Liver (tissue), 3 donors: ENCODE measurements at regions not wholly inside any gene's neighbourhood (a gene's known extent, or its start where the extent isn't known, plus 50 kb on each side); places are given as distances from the start of the nearest gene placed in this dataset.

ENCODE experiments used
- EGR1 ChIP-seq, 2 donors: IDR thresholded peaks; 2 replicates each; pipeline ENCODE4 v1.6.1; 2016 to 2018; ENCODE audit warnings: antibody characterized with exemption in 2 of 2, low read depth in 2 of 2
- FOXA1 ChIP-seq: IDR thresholded peaks from 2 replicates; pipeline ENCODE4 v1.6.1; 2016; ENCODE audit warnings: antibody characterized with exemption
- GABPA ChIP-seq, 2 donors: IDR thresholded peaks in 1 of 2; conservative IDR thresholded peaks in 1 of 2; 2 replicates each; pipeline ENCODE4 v1.6.1; 2016; ENCODE audit warnings: antibody characterized with exemption in 2 of 2, mild to moderate bottlenecking in 1 of 2, moderate library complexity in 1 of 2
- SP1 ChIP-seq: IDR thresholded peaks from 2 replicates; pipeline ENCODE4 v1.6.1; 2018; ENCODE audit warnings: antibody characterized with exemption, mild to moderate bottlenecking
- YY1 ChIP-seq: IDR thresholded peaks from 2 replicates; pipeline ENCODE4 v1.6.1; 2016; ENCODE audit warnings: antibody characterized with exemption, mild to moderate bottlenecking
- TF ChIP-seq, protein P1 (sequence below): fragments of 150-350 bp; IDR thresholded peaks from 2 replicates; pipeline ENCODE4 v1.5.1; 2017; ENCODE audit warnings: improper control_type of control experiment, low read depth, low read length; ENCODE audit not compliant: missing input control
- TF ChIP-seq, protein P2 (sequence below): IDR thresholded peaks from 2 replicates; pipeline ENCODE4 v1.6.1; 2016; ENCODE audit warnings: antibody characterized with exemption, mild to moderate bottlenecking
- TF ChIP-seq, protein P3 (sequence below): IDR thresholded peaks from 2 replicates; pipeline ENCODE4 v1.6.1; 2016; ENCODE audit warnings: antibody characterized with exemption
- donor health status: healthy.
- donor health status: healthy.

DNA sequence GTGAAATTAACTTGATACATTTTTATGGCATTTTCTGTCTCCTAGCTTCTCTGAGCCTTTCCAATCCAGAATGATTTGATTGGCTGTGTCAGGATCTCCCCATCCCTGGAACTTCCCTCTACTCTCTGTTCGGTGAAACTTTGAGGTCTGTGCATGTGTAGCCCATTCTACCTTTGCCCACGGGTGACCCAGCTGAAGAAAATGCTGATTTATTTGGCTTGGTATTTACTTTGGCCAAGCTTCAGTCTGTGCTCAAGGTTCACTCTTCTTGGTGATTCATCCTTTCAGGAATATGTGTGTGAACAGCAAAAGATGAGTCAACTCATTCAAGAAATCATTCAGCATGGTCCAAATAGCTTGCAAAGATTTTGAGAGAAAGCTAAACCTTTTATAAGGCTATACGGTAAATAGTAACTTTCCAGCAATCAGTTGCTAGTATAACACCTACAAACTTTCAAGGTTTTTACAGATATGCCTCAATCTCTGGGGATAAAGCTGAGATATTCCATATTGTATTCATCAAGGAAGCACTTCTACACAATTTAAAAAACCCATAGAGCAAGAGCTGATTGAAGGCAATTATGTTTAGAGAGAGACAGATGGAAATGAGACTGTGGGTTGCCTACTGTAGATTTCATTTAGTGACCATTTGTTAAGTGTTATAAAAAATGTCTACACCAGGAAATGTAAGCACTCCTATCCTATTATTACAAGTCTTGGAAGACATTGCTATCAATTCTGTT is 233.9 kb upstream of the CXXC4 start:
- TF ChIP-seq, protein P1, sequence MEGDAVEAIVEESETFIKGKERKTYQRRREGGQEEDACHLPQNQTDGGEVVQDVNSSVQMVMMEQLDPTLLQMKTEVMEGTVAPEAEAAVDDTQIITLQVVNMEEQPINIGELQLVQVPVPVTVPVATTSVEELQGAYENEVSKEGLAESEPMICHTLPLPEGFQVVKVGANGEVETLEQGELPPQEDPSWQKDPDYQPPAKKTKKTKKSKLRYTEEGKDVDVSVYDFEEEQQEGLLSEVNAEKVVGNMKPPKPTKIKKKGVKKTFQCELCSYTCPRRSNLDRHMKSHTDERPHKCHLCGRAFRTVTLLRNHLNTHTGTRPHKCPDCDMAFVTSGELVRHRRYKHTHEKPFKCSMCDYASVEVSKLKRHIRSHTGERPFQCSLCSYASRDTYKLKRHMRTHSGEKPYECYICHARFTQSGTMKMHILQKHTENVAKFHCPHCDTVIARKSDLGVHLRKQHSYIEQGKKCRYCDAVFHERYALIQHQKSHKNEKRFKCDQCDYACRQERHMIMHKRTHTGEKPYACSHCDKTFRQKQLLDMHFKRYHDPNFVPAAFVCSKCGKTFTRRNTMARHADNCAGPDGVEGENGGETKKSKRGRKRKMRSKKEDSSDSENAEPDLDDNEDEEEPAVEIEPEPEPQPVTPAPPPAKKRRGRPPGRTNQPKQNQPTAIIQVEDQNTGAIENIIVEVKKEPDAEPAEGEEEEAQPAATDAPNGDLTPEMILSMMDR: no peak
- TF ChIP-seq, protein P2, sequence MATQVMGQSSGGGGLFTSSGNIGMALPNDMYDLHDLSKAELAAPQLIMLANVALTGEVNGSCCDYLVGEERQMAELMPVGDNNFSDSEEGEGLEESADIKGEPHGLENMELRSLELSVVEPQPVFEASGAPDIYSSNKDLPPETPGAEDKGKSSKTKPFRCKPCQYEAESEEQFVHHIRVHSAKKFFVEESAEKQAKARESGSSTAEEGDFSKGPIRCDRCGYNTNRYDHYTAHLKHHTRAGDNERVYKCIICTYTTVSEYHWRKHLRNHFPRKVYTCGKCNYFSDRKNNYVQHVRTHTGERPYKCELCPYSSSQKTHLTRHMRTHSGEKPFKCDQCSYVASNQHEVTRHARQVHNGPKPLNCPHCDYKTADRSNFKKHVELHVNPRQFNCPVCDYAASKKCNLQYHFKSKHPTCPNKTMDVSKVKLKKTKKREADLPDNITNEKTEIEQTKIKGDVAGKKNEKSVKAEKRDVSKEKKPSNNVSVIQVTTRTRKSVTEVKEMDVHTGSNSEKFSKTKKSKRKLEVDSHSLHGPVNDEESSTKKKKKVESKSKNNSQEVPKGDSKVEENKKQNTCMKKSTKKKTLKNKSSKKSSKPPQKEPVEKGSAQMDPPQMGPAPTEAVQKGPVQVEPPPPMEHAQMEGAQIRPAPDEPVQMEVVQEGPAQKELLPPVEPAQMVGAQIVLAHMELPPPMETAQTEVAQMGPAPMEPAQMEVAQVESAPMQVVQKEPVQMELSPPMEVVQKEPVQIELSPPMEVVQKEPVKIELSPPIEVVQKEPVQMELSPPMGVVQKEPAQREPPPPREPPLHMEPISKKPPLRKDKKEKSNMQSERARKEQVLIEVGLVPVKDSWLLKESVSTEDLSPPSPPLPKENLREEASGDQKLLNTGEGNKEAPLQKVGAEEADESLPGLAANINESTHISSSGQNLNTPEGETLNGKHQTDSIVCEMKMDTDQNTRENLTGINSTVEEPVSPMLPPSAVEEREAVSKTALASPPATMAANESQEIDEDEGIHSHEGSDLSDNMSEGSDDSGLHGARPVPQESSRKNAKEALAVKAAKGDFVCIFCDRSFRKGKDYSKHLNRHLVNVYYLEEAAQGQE: no peak
- TF ChIP-seq, protein P3, sequence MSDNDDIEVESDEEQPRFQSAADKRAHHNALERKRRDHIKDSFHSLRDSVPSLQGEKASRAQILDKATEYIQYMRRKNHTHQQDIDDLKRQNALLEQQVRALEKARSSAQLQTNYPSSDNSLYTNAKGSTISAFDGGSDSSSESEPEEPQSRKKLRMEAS: peak; percentile 54
- no peak for TF ChIP-seq GABPA (IDR thresholded peaks at IDR 0.05 in 1 of 2, conservative IDR thresholded peaks at IDR 0.05 in 1 of 2)
- peak; percentile 20 for TF ChIP-seq YY1
- TF ChIP-seq FOXA1: peak; percentile 96
- peak; percentile 60 for TF ChIP-seq SP1
- TF ChIP-seq EGR1 (IDR thresholded peaks at IDR 0.05; ENCODE audit: low read depth in 2 of 2): no peak
